ENCODE measurements at regions not wholly inside any gene's neighbourhood (a gene's known extent, or its start where the extent isn't known, plus 50 kb on each side); places are given as distances from the start of the nearest gene placed in this dataset.
"Not testable (repeated sequence)": the region's sequence is repeated elsewhere in the genome, so short reads cannot be mapped to it uniquely, and the experiment has no call there.

- DNase-seq: no peak
Measured at GRCh38 chr1:30660241-30660640, 63.1 kb downstream of the MATN1 start.

GRCh38 chr1:30659702-30660101 is 63.7 kb downstream of the MATN1 start:
- DNase-seq: no peak

- DNase-seq: not testable (repeated sequence)
Measured at GRCh38 chr1:30658375-30658774, 65.0 kb downstream of the MATN1 start.

- DNase-seq: no peak
Measured at GRCh38 chr1:30658014-30658336, 65.4 kb downstream of the MATN1 start.

GRCh38 chr1:30657131-30658013 is 66.0 kb downstream of the MATN1 start:
- DNase-seq: no peak

GRCh38 chr1:30656171-30656940 is 67.0 kb downstream of the MATN1 start:
- no peak for DNase-seq

- DNase-seq: no peak
Measured at GRCh38 chr1:30655672-30656071, 67.7 kb downstream of the MATN1 start.

- DNase-seq: no peak
Measured at GRCh38 chr1:30654188-30654587, 69.2 kb downstream of the MATN1 start.

GRCh38 chr1:30652152-30652841 is 71.1 kb downstream of the MATN1 start:
- no peak for DNase-seq

- DNase-seq: not testable (repeated sequence)
Measured at GRCh38 chr1:30651395-30651794, 72.0 kb downstream of the MATN1 start.

- DNase-seq: no peak
Measured at GRCh38 chr1:30650968-30651320, 72.4 kb downstream of the MATN1 start.

- DNase-seq: no peak
Measured at GRCh38 chr1:30650038-30650967, 73.1 kb downstream of the MATN1 start.

- no peak for DNase-seq
Measured at GRCh38 chr1:30649321-30649991, 73.9 kb downstream of the MATN1 start.

- no peak for DNase-seq
Measured at GRCh38 chr1:30648408-30649000, 74.9 kb downstream of the MATN1 start.

- DNase-seq: peak; percentile 62
Measured at GRCh38 chr1:30645807-30646206, 77.6 kb downstream of the MATN1 start.

GRCh38 chr1:30642391-30643120 is 80.8 kb downstream of the MATN1 start:
- DNase-seq: no peak

GRCh38 chr1:30641572-30642353 is 81.6 kb downstream of the MATN1 start:
- DNase-seq: no peak

- no peak for DNase-seq
Measured at GRCh38 chr1:30639881-30640452, 83.4 kb downstream of the MATN1 start.

GRCh38 chr1:30638811-30639210 is 84.6 kb downstream of the MATN1 start:
- no peak for DNase-seq
